Ovary (tissue), 3 donors: ENCODE measurements at regions not wholly inside any gene's neighbourhood (a gene's known extent, or its start where the extent isn't known, plus 50 kb on each side); places are given as distances from the start of the nearest gene placed in this dataset.

Experiments used
- CTCF ChIP-seq, 3 donors: fragments of 450-650 bp in 2 of 3; fragments of 200-600 bp in 1 of 3; IDR thresholded peaks; one replicate each; pipeline versions ENCODE4 v1.5.1 to v1.8.0; 2016 to 2022; ENCODE audit warnings: antibody characterized with exemption in 3 of 3, mild to moderate bottlenecking in 1 of 3
- EP300 ChIP-seq: sonication (generic); formaldehyde crosslinking; IDR thresholded peaks from one replicate; pipeline ENCODE4 v1.6.1; 2017; ENCODE audit warnings: antibody characterized with exemption
- POLR2A ChIP-seq: fragments of 450-650 bp; IDR thresholded peaks from one replicate; pipeline ENCODE4 v1.6.1; 2017; ENCODE audit warnings: antibody characterized with exemption, mild to moderate bottlenecking, moderate library complexity
- donor health status: DM: no; HTN: no; CAD: no.

DNA sequence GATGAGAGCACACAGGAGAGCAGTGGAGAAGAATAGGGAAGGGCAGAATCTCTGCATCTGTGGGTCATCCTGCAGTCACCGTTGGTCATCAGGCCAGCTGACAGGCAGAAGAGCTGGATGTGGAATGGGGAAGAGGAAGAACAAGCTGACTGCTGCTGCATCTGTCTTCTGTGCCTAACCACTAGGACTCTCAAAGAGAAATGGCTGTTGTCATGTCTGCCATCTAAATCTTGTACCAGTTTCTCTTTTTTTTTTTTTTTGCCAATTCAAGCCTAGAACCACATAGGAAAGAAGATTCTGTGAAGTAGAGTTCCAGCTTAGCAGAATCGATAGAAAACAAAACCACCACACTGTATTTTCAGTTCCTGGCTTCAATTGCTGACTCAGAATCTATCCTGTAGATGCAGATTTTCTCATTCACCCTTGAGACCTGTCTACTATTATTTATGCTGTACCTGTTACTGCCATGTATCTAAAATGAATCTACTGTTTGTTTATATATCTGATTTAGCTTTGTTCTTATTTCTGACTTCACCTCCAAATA lies 421.9 kb upstream of the PRICKLE1 start:
- TF ChIP-seq CTCF (IDR thresholded peaks at IDR 0.05) (no peak), POLR2A (no peak), EP300 (no peak)
